GM21723 (cell line): ENCODE measurements at regions not wholly inside any gene's neighbourhood (a gene's known extent, or its start where the extent isn't known, plus 50 kb on each side); places are given as distances from the start of the nearest gene placed in this dataset.
"Not testable (repeated sequence)": the region's sequence is repeated elsewhere in the genome, so short reads cannot be mapped to it uniquely, and the experiment has no call there.

Experiments
- ATAC-seq: cut with Tn5 transposase; IDR thresholded peaks from one replicate; pipeline ENCODE4 v1.9.1; 2021; ENCODE audit warnings: mild to moderate bottlenecking, moderate library complexity; ENCODE audit not compliant: unreplicated experiment

- ATAC-seq, result no peak
Observed at GRCh38 chr12:25682421-25682820, 129.3 kb upstream of the LMNTD1 start.

GRCh38 chr12:25684070-25684469, 131.0 kb upstream of the LMNTD1 start:
- no peak for ATAC-seq

GRCh38 chr12:25686351-25686750, 133.3 kb upstream of the LMNTD1 start:
- ATAC-seq, result no peak

GRCh38 chr12:25687226-25687625, 134.1 kb upstream of the LMNTD1 start:
- no peak for ATAC-seq

- not testable (repeated sequence) for ATAC-seq
Observed at GRCh38 chr12:25688851-25689250, 135.8 kb upstream of the LMNTD1 start.

- no peak for ATAC-seq
Observed at GRCh38 chr12:25689996-25690501, 137.0 kb upstream of the LMNTD1 start.

GRCh38 chr12:25690996-25691864, 138.1 kb upstream of the LMNTD1 start:
- no peak for ATAC-seq

GRCh38 chr12:25691865-25692114, 138.7 kb upstream of the LMNTD1 start:
- ATAC-seq, result no peak

GRCh38 chr12:25692115-25693035, 139.3 kb upstream of the LMNTD1 start:
- no peak for ATAC-seq

- no peak for ATAC-seq
Observed at GRCh38 chr12:25694072-25694471, 141.0 kb upstream of the LMNTD1 start.

- no peak for ATAC-seq
Observed at GRCh38 chr12:25695574-25695973, 142.5 kb upstream of the LMNTD1 start.

GRCh38 chr12:25698772-25699171, 145.7 kb upstream of the LMNTD1 start:
- no peak for ATAC-seq

- ATAC-seq, result no peak
Observed at GRCh38 chr12:25699454-25699853, 146.4 kb upstream of the LMNTD1 start.

- no peak for ATAC-seq
Observed at GRCh38 chr12:25701290-25701689, 148.2 kb upstream of the LMNTD1 start.

GRCh38 chr12:25702553-25702952, 149.5 kb upstream of the LMNTD1 start:
- ATAC-seq, result no peak

- ATAC-seq, result no peak
Observed at GRCh38 chr12:25705261-25705660, 152.2 kb upstream of the LMNTD1 start.

GRCh38 chr12:25706646-25707045, 153.6 kb upstream of the LMNTD1 start:
- ATAC-seq, result not testable (repeated sequence)

- ATAC-seq, result no peak
Observed at GRCh38 chr12:25707056-25707455, 154.0 kb upstream of the LMNTD1 start.

GRCh38 chr12:25708661-25709060, 155.6 kb upstream of the LMNTD1 start:
- no peak for ATAC-seq

- no peak for ATAC-seq
Observed at GRCh38 chr12:25710128-25710527, 157.0 kb upstream of the LMNTD1 start.

- not testable (repeated sequence) for ATAC-seq
Observed at GRCh38 chr12:25710938-25711605, 158.0 kb upstream of the LMNTD1 start.
